Posterior vena cava (tissue), 2 donors: ENCODE measurements at regions not wholly inside any gene's neighbourhood (a gene's known extent, or its start where the extent isn't known, plus 50 kb on each side); places are given as distances from the start of the nearest gene placed in this dataset.

Experiments
- DNase-seq: peaks from one replicate; pipeline ENCODE4 v3.0.0-alpha.2; 2020; ENCODE audit warnings: low spot score
- intact Hi-C, 2 donors: fragments of 100-400 bp; cut with DNase I; formaldehyde crosslinking; loops; one replicate each; pipeline versions ENCODE4 v1.14.1 to v1.14.2; 2022 to 2023
- donor health status: DM: yes; HTN: yes; CAD: no.
- donor health status: DM: yes; HTN: yes; CAD: no.

DNA sequence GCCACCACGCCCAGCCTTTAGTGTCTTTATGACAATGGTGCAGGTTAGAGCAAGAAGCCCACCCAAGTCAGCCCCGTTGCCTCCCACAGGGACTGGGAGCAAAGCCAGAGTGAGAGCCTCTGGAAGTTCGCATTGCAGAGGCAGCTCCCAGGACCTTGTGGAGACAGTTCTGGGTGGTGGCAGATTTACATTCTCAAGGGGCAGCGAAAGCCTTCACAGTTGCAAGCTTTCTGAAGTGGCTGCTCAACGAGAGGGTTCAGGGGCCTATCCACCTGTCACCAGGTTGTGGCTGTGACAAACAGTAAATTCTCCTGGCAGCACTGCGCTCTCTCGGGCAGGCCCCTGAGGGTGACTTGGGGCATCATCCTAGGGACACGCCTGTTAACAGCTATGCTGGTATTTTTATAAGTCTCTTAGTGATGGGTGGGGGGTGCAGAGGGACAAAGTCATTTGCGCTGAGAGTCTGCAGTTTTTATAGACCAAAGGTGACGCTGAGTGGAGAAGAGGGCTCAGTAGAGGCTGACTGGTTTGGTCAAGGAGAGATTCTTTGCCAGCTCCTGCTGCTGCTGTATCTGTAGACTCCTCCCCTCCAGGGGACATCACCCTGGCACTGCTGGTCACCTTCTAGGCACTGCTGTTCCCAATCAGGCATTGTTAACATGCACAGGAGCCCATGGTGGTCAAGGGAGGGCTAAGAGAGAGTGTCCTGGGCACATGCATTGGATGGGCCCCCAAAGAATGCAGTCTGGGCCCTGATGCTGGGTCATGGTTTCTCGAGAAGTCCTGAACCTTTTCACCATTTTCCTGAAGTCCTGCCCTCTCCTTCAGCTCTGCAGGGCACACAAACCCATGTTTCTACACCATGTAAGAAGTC, 57.5 kb upstream of the KLF13 start:
- intact Hi-C loops = no loop called here
- DNase-seq = peak; percentile 41

DNA sequence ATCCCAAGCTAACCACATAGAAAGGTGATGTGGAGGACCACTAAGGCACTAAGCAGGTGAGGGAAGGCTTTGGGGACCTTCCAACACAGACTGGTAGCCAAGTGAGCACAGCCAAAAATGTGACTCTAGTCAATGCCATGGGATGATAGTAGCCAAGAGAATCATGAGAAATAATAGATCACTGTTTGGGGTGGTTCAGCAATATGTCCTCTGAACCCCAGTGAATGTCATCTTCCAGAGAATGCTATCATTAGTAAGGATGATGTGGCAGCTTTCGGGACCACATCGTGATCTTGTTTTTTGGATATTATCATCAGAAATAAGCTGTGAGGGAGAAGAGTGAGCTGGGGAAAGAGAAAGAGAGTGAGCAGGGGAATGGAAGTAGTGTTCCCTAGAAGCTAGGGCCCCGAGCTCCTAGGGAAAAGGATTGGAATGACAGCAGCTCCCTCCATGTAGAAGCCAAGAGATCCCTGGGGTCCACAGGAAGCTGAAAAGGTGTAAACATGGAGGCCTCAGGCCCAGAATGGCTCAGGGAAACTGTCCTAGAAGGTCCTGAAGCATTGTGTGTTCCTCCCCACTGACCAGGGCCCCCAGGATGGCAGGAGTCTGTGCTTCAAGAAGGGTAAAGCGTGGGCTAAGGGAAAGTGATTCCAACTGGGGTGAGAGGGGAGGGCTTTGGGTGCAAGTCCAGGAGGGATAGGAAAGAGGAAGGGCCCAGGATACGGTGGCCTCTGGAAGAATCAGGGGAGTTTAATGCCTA, 56.6 kb upstream of the KLF13 start:
- intact Hi-C loops = no loop called here
- peak; percentile 29 for DNase-seq

DNA sequence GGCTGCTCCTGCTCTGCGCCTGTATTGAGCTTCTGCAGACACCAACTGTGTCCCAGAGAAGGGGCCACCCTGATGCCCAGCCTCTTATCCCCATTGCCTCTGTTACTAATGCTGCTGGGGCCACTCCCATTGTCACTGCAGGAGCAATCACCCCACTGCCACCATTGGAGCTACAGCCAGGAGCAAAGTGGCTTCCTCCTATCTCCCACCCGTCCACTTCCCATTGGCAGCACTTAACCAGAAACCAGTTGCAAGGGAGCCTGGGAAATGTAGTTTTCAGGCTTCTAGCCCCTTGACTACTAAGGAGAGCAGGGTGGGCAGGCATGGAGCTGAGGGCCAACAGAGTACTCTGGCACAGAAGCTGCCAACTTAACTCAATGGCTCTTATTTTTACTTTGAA, 55.9 kb upstream of the KLF13 start:
- DNase-seq = peak; percentile 44
- intact Hi-C loops = no loop called here

DNA sequence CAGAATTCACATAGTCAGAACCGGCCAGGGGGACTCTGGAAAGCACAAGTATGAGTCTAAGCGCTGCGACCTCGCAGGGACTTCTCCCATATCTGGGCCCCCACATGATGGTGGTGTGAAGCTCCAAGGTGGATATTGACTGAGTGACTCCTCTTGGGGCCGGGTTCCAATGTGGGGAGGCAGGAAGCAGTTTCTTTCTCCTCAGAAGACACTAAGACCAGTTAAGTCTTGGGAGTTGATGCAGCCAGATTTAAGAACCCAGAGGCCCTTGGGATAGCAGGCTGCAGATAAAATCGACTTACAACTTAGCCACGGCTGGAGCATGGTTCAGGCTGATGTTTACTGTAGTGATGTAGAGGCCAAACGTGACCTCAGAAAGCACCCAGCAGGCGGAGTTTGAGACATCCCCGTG, 55.4 kb upstream of the KLF13 start:
- intact Hi-C loops = no loop called here
- peak; percentile 48 for DNase-seq

DNA sequence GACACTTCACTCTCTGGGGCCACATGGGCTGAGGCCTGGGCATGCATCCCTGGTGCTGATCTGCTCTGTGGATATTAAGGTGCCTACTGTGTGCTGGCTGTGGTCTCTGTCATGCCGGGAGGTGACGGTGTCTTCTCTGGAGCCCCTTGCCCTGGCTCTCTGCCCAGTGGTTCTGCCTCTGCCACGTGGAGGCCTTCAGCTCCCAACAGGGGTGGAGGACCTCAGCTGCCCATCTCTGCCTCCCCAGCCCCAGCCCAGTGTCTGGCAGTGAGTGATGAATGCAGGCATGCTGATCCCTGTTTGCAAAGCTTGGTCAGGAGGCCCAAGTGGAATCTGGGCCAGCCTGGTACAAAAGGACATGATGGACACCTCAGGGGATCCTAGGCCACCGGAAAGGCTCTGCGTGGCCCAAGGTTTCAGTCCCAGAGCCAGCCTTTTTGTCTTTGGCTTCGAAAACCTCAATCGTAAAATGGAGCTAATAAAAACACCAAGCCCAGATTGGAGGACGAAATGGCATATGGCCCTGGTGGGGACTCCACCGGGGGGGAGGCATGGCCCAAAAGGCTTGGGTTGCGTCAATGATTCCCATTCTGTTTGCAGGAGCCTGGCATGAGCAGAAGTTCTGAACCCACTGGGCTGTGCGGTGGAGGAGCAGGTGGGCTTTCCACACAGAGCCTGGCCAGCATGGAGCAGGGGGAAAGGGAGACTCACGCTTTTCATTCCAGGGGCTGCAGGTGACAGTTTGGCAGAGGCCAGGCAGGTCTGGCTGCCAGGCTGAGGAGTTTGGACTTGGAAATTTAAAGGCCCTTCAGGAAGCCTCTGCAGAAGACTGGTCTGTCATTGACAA, 54.7 kb upstream of the KLF13 start:
- intact Hi-C loops = no loop called here
- peak; percentile 59 for DNase-seq

DNA sequence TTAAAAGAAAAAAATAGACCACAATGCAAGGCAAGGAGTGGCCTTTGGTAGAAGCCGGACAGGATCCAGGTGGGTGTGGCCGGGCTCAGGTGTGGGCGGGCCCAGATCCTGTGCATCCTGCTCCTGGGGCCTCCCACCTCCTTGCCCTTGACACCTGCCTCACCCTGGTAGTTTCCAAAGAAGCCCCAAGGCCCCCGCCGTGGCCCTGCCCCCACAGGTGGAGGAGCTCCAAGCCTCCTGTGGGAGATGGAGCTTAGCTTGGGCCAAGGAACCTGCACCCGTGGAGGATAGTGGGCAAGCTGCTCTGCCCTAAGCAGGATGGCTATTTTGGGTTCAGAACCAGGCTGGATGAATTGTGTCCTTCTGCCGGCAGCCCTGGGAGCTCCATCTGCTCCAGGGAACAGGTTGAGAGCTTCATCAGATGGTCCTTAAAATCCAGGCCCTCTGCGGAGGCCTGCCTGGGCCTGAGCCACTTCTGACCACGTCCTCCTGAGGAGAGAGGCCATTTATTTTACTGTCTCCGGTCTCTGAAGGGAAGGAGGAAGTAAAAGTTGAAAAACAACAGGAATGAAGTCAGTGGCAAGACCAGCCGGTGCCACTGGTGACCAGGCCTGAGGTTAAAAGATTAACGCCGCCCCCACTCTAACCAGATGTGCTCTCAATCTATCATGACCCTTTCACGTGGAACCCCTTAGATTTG, 53.9 kb upstream of the KLF13 start:
- intact Hi-C loops = no loop called here
- DNase-seq = peak; percentile 56

DNA sequence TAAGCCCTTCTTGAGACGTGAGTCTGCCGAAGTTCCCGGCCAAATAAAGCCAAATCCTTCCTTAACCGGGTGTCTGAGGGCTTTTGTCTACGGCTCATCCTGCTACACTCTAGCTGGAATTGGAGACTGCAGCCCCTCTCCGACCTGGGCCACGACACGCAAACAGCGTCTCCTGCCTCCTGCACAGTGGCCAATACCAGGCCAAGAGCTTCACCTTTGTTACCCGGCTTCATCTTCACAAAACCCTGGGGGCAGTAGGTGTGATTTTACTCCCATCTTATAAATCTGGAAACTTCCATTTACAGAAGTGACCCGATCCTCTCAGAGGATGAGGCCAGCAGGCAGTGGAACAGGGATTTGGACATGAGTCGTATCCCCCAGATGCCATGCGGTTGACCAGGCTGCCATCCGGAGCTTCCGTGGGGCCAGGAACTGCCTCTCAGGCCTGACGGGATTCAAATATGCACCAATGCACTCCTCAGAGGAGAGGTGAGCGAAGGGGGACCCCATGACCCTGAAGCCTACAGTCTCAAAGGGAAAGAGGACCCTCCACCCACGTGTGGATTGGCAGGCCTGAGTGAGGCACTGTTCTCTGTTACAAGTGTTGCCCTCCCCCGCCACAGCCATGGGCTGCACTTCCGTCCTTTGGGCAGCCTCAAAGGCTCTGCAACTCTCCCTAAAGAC, 53.2 kb upstream of the KLF13 start:
- intact Hi-C loops = no loop called here
- peak; percentile 62 for DNase-seq

DNA sequence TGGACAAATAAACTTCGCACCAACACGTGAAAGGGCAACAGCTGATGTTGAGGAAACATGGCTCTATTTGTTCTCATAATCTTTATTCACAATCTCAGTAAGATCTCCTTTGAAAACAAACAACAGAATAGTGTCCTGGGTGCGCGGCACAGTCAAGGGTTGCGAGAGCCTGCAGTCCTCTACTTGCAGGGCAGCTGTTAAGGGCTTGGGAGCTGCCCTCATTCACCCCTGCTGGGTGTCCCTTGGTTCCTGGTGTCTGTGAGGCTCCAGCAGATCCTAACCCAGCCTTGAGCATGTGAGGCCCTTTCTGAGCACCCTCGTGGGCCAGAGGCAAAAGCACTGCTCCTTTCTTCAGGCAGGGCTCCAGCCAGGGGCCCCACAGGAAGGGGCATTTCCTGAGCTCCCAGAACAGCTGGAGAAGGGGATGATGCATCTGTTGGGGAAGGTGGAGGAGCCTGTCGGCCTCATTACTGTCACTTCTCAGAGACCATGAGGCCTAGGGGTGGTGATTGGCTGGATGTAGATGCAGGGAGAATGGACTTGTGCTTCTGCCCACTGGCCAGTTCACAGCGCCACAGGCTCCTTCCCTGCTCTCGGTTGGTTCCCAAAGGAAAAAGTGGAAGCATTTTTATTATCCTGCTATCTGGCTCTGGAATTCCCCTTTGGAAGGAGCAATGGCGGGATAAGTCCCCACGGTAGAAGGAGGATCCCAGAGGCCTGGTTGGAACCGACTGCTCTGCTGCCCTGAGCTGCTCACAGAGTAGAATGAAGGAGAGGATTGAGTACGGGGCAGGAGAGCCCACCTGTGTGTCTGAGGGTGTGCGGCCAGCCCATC, 51.9 kb upstream of the KLF13 start:
- intact Hi-C loops = no loop called here
- DNase-seq = peak; percentile 53

DNA sequence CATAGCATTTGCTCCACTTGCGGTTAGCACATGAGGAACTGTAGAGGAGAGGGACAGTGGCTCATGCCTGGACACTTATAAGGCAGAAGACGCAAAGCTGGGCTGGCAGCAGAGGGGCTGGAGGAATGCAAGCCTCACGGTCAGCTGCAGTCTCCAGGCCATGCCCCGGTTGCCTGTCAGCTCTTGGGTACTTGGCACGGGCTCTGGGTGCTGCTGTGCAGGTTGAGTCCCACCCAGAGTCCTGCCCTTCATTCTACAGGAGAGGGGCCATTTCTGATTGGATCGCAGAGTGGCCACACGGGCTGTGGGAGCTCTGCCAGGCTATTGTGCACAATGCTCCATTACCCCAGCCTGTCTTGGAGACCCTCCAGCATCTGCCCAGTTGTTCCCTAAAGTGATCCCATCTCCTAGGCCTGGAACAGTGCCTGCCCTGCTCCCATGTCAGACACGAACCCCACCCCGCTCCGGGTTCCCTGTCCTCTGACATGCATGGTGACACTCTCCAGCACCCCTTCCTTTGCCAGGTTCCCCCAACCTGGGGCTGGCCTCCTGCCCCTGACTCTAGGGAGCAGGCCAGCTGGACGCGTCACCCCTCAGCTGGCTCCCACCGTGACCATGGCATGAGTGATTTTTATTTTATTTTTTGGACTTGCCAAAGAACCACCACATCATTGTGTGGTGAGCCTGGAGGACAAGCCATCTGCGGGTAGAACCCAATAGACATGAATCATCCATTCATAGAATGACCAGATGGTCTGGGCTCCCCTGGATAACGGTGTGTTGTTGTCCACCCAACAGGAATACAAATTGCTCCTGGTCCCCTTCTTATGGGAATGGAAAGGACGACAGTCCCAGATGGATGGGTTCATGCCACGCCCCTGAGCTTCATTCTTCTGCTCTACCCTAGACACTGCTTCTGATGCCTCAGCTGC, 51.0 kb upstream of the KLF13 start:
- peak; percentile 64 for DNase-seq
- intact Hi-C loops = no loop called here

DNA sequence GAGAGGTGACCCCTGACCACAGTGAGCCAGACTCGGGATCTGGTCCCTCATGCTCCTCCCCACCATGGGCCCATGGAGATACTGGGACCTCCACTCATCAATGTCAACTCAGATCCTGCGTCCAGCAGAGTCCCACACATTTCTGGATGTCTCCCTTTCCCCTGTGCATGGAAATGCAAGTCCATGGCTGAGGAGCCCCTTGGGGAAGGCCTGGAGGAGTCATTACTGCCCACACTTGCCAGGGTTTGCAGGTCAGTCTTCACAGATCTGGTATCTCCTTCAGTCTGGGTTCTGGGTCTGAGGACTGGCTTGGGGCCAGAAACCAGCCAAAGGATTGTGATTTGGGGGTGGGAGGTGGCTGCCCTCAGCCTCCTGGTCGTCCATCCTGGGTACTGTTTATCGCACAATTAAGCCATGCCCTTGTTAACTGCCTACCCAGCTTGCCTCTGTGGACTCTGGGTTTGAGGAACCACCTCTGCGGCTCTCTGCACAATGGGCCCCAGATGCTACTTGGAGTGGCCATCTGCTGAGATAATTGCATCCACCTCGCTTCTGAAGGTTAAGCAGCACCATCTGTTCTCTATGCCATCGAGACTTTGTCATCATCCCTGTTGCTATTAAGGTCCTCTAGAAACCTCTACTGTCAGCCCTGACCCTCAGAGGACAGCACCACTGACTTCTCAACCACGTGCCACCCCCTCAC, 49.9 kb upstream of the KLF13 start:
- DNase-seq = peak; percentile 58
- intact Hi-C loops = no loop called here
